AG09319 (cell line): ENCODE measurements at regions not wholly inside any gene's neighbourhood (a gene's known extent, or its start where the extent isn't known, plus 50 kb on each side); places are given as distances from the start of the nearest gene placed in this dataset.

Source experiments
- DNase-seq: peaks from one replicate; pipeline ENCODE4 v3.0.0-alpha.2; 2010; ENCODE audit warnings: low read depth; ENCODE audit errors: extremely low read depth
- CTCF ChIP-seq: IDR thresholded peaks from 2 replicates; pipeline ENCODE4 v1.5.1; 2011; ENCODE audit warnings: low read depth, mild to moderate bottlenecking, inconsistent platforms, low read length, moderate library complexity

- no peak for TF ChIP-seq CTCF
- DNase-seq: no peak
Measured at GRCh38 chr13:73278186-73278585, 219.4 kb downstream of the KLF5 start.

GRCh38 chr13:73275163-73275562, 216.4 kb downstream of the KLF5 start:
- no peak for DNase-seq
- TF ChIP-seq CTCF: no peak

- DNase-seq: no peak
- no peak for TF ChIP-seq CTCF
Measured at GRCh38 chr13:73274147-73274546, 215.3 kb downstream of the KLF5 start.

- DNase-seq: no peak
- no peak for TF ChIP-seq CTCF
Measured at GRCh38 chr13:73273745-73274144, 214.9 kb downstream of the KLF5 start.

GRCh38 chr13:73273276-73273675, 214.5 kb downstream of the KLF5 start:
- DNase-seq: no peak
- TF ChIP-seq CTCF: no peak

GRCh38 chr13:73272831-73273230, 214.0 kb downstream of the KLF5 start:
- no peak for DNase-seq
- TF ChIP-seq CTCF: no peak

- TF ChIP-seq CTCF: no peak
- DNase-seq: no peak
Measured at GRCh38 chr13:73268306-73268705, 209.5 kb downstream of the KLF5 start.
